HG03108 (cell line): ENCODE measurements at regions not wholly inside any gene's neighbourhood (a gene's known extent, or its start where the extent isn't known, plus 50 kb on each side); places are given as distances from the start of the nearest gene placed in this dataset.
"Not testable (repeated sequence)": the region's sequence is repeated elsewhere in the genome, so short reads cannot be mapped to it uniquely, and the experiment has no call there.

ENCODE experiments used
- ATAC-seq: cut with Tn5 transposase; IDR thresholded peaks from one replicate; pipeline ENCODE4 v1.9.1; 2021; ENCODE audit warnings: moderate library complexity; ENCODE audit not compliant: unreplicated experiment

DNA sequence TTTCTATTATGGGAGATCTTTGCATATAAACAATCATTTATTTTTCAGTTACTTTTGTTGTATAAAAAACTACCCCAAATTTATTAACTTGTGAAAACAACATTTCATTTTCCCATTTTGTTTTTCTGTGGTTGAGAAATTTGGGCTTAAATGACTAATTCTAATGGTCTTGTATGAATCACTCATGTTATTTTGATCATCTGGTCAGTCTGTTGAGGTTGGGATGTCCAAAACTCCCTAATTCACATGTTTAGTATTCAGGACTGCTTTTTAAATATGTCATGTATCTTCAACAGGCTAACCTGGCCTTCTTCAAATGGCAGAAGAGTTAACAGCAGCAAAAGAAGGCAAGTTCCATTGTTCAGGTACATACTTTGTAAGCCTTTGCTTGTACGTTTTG lies 788.1 kb downstream of the TRIB2 start:
- no peak for ATAC-seq

DNA sequence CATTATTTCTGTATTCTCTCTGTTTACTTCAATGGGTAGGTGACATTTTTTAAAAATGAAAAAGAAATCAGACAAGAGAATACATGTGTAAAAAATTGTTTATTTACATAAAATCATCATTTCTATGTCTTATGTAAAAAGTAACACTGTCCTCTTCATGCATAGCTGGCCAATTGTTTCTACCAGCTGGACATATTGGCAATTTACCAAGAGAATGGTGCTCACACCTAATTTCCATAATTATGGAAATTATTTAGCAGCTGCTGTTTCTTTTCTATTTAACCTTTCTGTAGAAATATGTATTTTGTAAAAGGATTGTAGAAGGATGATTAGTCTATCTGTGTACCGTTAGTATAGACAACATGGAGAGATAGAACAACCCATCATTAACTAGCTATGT lies 791.9 kb downstream of the TRIB2 start:
- ATAC-seq, result no peak

DNA sequence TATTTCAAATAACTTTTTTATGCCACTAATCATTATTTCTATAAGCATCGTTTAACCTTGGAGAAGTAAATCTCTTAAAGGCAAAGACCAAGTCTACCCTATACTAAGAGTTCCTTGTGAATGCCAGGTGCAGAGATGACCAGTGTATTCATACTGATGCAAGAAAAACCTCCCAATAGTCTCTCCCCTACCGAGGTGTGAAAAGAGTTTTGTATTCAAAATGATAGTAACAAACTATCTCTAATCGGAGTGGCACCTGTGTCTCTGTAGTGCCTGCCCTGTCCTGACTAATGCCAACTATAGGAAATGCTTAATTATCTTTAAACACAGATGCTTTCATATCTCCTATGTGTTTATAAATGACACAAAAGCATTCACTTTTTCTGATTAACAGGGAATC lies 798.5 kb downstream of the TRIB2 start:
- no peak for ATAC-seq

DNA sequence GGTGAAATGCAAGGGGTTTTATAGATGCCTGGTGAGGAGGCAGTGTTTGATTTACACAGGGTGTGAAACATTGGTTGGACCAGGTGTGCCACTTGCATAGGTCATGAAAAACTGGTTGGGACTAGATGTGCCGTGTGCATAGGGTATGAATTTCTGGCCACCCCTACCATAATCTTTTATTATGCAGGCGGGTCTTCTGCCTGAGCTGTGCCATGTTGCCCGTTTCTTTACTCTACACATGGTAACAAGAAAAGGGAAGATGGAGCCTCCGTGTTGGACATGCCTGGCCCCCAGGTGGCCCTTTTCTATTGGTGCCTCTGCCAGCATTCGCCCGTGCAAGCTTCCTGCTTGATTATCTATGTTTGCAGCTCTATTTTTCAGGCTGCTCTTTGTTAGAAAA lies 805.4 kb downstream of the TRIB2 start:
- ATAC-seq, result no peak

DNA sequence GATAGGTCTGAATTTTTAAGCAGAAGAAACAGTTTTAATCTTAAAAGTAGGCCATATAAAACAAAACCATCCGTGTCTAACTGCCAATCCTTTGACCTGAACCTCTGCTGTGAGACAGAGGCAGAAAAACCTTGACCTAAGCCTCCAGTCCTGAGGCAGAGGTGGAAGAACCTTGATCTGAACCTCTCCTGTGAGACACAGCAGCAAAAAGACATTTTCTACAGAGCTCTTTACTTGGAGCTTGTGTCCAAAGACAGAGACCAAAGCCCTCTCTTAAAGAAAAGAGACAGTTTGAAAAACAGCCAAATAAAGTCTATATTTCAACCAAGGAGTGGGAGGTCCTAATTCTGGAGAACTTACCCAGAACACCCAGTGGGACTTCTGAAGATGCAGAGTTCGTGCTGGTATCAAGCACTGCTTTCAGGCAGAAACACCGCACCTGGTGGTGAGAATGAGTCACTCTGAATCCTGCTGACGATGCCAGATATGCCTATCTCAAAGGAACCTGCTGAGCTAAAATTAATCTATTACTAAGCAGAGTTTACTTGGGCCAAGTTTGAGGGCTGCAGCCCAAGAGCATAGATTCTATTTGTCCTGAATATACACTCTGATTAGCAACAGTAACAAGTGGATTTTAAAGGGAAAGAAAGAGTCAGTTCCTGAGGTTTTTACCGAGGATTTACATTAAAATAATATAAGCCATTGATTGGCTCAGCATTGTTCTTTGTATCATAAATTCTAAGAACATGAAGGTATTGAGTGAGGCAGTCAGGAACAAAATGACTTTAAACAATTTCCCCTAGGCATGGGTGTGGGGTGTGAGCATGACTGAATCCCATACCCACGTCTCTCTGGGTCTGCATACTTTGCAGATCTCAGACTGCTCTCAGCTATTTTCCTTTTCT lies 806.4 kb downstream of the TRIB2 start:
- ATAC-seq, result peak; percentile 89

DNA sequence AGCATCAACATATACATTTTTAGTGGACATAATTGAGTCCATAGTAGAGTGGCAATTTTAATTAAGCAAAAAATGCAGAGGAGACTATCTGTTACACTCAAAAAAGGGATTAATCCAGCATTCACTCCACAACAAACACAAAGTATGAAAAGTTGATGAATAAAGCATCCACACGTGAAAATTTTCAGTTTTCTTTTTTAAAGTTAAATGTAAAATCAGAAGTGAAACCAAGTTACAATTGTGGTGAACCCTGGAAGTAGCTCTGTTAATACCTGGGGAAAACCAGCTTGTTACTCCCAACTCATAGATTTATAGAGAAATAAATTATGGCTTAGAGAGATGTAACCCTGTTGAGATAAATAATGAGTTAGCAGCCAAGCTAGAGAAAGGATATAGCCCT lies 807.8 kb downstream of the TRIB2 start:
- no peak for ATAC-seq

DNA sequence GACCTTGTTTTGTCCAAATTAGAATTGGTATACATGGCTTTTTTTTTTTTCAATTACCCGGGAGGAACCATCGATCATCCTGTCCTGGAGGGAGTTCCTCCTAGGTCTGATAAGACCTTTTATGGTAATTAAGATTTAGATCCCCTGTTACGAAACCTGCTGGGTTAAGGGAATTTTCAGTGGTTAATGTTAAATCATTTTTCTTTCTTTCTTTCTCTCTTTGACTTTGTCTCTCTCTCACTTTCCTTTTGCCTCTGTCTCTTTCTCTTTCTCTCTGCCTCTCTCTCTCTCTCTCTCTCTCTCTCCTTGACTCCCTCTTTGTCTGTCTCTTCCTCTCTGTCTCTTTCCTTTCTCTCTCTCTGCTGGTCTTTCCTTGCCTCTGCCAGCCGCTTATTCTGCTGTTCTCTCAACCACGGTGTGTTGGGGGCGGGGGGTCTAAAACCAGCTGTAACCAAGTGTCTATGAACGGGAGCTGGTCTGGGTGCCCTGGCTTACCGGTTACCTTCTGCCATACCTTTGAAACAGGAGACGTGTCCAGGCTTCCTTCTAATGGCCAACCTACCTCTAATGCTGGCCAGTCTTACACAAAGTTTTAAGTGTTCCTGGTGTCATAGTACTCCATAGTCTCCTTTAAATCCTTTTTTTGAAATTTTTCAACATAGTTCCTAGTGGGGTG lies 815.1 kb downstream of the TRIB2 start:
- ATAC-seq, result not testable (repeated sequence)

DNA sequence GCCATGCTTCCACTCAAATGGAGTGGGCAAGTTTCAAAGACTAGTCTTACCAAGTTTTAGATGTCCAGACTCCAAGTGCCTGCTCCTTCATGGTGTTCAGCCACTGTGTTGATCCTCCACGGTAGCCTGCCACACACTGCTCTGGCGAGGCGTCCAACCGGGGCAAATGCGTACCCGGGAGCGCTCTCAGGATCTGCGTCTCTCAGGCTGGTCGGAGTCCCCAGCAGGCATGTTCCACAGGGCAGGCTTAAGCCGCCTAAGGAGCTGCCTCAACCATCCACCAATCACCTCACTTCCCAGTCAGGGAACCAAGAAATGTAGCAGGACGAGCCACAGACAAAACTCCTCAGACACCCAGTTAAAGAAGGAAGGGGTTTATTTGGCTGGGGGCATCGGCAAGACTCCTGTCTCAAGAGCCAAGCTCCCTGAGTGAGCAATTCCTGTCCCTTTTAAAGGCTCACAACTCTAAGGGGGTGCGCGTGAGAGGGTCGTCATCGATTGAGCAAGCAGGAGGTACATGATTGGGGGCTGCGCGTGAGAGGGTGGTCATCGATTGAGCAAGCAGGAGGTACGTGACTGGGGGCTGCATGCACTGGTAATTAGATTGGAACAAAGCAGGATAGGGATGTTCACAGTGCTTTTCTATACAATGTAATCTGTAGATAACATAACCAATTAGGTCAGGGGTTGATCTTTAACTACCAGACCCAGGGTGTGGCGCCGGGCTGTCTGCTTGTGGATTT lies 816.2 kb downstream of the TRIB2 start:
- ATAC-seq, result not testable (repeated sequence)

DNA sequence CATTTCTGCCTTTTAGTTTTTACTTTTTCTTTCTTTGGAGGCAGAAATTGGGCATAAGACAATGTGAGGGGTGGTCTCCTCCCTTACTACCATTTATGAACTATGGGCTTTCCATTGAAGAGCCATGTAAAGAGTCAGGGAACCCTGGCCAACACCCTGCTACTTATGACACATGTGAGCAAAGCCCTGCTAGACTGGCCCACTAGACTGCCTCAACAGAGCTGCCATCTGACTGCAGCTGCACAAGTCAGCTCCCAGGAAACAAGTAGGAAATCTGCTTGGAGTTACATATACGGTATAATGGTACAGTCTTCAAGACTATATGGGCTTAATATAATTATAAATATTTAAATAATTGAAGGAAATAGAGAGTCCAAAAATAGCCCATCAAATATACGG lies 816.8 kb downstream of the TRIB2 start:
- ATAC-seq, result no peak

DNA sequence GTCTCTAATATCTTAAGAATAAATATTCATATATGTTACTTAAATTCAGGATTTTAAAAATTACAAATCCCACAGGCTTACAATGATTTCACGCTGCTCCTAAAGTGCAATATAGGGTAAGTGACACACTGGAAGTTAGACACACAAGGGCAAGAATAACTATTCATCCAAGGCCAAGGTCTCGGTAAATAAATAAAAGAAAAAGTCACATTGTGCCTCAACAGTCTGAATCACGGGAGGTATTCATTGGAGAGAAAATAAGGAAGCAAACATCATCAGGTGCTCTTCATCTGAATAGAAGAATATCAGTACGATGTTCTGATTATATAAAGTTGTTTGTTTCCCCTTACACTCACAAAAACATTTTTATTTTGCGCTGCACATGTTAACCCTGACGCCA lies 820.2 kb downstream of the TRIB2 start:
- ATAC-seq, result no peak

DNA sequence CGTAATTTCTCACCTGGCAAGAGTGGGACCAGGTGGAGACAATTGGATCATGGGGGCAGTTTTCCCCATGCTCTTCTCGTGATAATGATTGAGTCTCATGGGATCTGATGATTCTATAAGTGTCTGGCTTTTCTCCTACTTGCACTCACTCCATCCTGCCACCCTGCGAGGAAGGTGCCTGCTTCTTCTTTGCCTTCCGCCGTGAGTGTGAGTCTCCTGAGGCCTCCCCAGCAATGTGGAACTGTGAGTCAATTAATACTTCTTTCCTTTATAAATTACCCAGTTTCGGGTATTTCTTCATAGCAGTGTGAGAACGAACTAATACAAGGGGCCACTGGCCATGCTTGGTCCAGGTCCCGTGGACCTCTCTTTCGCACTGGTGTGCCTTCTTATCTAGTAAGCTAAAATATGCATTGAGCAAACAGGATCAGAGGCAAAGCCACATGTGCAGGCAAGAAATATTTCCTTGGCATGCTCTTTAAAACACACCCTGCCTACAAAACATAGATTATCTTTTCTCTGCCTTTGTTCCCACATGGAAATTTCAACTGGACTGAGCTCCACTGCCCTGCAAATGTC lies 821.1 kb downstream of the TRIB2 start:
- ATAC-seq, result no peak

DNA sequence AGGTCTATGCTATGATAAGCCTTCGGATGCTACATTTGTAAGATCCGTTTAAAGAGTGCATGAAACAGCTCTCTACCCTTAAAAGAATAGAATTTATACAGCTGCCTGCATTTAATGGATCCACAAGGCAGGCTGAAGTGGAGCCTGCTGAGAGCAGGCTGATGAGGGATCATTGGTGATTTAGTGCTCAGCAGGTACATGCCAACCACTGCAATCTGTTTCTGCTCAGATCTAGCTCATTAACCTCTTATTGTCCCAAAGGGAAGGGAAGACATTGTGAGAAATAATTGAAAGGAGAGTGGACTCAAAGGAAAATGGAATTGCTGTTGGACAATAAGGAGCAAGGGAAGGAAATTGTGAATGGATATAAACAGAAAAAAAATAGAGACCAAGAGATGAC lies 822.6 kb downstream of the TRIB2 start:
- ATAC-seq, result no peak

DNA sequence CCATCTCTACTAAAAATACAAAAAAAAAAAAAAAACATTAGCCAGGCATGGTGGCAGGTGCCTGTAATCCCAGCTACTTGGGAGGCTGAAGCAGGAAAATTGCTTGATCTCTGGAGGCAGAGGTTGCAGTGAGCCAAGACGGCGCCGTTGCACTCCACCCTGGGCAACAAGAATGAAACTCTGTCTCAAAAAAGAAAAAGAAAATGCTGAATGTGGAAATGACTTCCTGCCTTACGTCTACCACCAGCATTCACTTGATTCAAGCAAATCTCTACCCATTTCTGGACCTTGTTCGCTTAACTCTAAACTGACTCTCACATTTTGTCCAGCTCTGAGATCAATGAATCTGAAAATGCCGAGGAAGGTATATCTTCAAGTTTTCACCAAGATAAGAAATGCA lies 825.3 kb downstream of the TRIB2 start:
- no peak for ATAC-seq

DNA sequence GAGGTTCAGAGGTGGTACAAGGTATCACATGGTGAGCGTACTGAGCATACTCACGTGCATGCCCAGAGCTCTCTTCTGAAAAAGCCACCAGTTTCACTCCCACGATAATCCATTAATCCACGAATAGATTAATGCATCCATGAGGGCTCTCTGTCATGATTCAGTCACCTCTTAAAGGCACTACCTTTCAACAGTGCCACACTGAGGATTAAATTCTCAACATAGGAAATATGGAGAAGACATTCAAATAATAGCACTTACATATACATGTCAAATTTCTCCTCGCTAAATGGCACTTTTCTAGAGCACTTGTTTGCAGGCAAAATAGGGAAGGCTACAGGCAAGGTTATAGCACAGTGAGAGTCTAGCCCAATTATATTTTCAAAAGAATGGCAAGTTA lies 825.9 kb downstream of the TRIB2 start:
- no peak for ATAC-seq

DNA sequence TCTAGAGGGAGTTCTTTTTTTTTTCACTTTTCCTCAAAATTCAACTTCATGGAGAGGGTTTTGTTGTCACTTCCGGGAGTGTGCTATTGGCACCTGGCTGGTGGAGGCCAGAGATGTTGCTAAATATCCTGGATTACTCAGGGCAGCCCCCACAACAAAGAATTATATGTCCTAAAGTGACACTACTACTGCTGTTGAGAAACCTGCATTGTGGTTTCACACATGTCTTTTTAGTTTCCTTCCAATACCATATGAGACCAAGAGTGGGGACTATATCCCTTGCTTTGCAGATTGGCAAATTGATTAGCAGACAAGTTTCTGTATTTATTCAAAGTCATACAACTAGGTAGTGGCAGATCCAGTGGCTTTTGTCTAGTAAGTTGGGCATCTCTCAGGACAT lies 826.8 kb downstream of the TRIB2 start:
- no peak for ATAC-seq

DNA sequence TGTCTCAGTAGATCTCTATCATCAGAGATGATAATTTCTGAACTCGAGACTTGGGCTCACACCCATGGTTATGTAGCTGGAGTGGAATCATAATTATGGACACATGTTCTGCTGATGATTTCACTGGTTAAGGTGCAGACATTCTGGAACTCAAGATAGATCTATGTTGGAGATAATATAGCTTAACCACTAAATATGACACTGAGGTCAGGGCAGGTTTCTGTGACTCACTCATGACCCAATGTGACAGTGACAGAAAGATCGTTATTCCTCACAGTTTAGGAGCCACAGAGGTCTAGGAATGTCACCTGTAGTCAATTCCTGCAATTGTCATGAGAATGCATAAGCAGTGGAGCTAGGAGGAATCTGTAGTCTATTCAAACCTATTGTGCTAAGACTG lies 828.6 kb downstream of the TRIB2 start:
- ATAC-seq, result no peak

DNA sequence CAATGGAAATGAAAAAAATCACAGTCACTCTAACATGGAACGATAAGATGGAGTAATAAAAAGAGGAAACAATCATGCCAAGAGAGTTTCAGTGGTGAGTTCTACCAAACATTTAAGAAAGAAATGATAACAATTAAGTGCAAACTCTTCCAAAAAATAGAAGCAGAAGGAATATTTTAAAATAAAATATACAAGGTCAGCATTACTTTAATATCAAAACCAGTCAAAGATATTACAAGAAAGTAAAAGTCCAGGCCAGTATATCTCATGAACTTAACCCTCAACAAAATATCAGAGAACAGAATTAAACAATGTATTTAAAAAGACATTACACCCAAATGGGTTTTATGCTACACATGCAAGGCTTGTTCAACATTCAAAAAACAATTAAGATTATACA lies 829.4 kb downstream of the TRIB2 start:
- no peak for ATAC-seq

DNA sequence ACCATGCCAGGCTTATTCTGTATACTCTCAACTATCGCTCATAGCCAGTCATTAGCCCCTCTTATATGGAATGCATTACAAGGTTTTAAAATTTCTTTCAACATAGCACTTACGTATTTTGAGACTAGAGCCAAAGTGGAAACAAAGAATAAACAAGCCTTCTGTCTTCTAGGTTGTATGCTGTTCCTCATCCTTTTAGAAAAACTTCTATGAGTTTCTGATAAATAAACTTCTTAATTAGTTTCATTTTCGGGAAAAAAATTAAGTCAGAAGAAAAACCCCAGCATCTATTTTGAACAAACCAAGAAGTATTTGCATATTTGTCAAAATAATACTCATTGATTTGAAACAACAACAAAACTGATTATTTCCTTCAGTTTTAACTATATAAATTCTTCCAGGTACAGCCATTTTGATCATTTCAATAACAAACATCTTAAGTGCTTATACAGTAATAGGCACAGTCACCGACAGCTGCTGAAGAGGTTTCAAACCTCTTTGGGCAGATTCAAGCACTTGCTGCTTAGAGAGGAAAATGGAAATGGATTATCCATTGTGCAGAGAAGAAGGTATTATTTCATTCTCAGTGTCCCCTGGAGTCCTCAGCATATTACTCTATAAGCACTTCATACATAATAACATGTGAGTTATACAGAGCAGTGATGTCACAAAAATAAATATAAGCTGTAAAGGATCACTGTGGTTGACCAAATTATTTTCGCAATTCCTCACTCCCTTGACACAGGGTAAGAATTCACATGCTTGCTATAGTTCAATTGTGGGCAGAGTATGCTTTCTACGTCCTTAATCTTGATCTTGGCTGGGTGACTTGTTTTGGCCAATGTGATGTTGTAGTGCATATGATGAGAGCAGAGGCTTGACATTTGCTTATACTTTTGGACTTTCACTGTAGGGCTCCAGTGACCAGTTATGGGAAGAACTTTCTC lies 833.8 kb downstream of the TRIB2 start:
- no peak for ATAC-seq

DNA sequence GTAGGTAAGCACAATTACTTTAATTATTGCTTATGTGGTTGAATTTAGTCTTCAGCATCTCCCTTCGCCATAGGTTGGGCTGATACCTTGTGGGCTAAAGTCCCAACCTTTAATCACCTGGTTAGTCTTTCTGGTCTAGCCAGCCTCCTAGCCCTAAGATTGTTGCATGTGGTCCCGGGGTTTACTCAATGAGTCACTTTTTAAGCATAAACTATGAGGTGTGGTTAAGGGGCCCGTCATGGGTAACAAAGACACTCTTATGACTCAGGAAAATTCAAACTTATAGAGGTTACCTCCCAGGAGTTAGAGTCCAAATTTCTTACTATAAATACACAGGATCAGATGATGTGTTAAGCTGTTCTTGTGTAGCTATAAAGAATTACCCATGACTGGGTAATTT lies 841.6 kb downstream of the TRIB2 start:
- ATAC-seq, result no peak

DNA sequence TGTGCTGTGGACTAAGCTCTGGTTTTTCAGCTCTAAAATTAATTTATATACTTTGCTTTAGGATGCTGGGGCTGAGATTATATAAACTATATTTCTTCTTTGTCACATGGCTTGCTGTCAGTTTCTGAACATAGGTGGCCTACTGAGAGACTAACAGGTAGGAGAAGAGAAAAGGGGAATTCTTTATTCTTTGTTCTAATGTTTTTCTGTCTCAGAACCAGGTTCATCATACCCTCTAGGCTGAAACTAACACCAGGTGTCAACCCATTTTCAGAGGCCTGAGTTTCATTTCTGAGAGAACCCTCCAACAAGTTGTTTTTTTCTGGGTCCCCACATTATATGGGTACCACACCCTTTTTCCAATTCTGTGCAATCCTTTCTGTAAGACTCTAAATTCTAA lies 843.6 kb downstream of the TRIB2 start:
- ATAC-seq, result no peak
